Adrenal gland (tissue), 5 donors: ENCODE measurements at regions not wholly inside any gene's neighbourhood (a gene's known extent, or its start where the extent isn't known, plus 50 kb on each side); places are given as distances from the start of the nearest gene placed in this dataset.

Experiments used
- POLR2A ChIP-seq, 2 donors: fragments of 450-650 bp; IDR thresholded peaks; one replicate each; pipeline ENCODE4 v1.6.1; 2017; ENCODE audit warnings: antibody characterized with exemption in 2 of 2, mild to moderate bottlenecking in 2 of 2, moderate library complexity in 1 of 2
- TF ChIP-seq, protein P1 (sequence below), 6 experiments: fragments of 450-650 bp in 4 of 6; fragments of 200-600 bp in 2 of 6; sonication (generic) in 1 of 6; IDR thresholded peaks; 1 replicate in 5 of 6; 2 replicates in 1 of 6; pipeline versions ENCODE4 v1.5.1 to v1.8.0; 2016 to 2021; ENCODE audit warnings: antibody characterized with exemption in 6 of 6, mild to moderate bottlenecking in 2 of 6, moderate library complexity in 1 of 6
- donor health status: DM: no; HTN: no; CAD: no.

DNA sequence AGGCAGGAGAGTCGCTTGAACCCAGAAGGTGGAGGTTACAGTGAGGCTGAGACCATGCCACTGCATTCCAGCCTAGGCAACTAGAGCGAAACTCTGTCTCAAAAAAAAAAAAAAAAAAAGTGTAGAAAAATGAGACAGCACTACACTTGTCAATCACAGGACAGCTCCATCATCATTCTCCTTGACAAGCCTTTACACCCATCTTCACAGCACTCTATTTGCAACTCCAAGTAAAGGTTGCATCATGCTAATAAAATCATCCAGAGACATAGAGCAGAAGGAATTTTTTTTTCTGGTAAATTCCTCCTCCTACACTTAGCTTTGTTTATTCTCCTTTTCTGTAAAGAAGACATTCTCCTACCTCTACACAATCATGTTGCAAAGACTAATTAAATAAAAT is 791.0 kb upstream of the HS3ST5 start:
- TF ChIP-seq POLR2A (IDR thresholded peaks at IDR 0.05) = no peak
- TF ChIP-seq, protein P1, sequence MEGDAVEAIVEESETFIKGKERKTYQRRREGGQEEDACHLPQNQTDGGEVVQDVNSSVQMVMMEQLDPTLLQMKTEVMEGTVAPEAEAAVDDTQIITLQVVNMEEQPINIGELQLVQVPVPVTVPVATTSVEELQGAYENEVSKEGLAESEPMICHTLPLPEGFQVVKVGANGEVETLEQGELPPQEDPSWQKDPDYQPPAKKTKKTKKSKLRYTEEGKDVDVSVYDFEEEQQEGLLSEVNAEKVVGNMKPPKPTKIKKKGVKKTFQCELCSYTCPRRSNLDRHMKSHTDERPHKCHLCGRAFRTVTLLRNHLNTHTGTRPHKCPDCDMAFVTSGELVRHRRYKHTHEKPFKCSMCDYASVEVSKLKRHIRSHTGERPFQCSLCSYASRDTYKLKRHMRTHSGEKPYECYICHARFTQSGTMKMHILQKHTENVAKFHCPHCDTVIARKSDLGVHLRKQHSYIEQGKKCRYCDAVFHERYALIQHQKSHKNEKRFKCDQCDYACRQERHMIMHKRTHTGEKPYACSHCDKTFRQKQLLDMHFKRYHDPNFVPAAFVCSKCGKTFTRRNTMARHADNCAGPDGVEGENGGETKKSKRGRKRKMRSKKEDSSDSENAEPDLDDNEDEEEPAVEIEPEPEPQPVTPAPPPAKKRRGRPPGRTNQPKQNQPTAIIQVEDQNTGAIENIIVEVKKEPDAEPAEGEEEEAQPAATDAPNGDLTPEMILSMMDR (IDR thresholded peaks at IDR 0.05) = no peak
